CD8-positive, alpha-beta memory T cell (primary cell): ENCODE measurements at regions not wholly inside any gene's neighbourhood (a gene's known extent, or its start where the extent isn't known, plus 50 kb on each side); places are given as distances from the start of the nearest gene placed in this dataset.
"Not testable (repeated sequence)": the region's sequence is repeated elsewhere in the genome, so short reads cannot be mapped to it uniquely, and the experiment has no call there.

Source experiments
- CTCF ChIA-PET: fragments of 350-600 bp; sonication (Branson Sonifier 250); formaldehyde crosslinking; loops from one replicate; lab custom pipeline; 2021; ENCODE audit warnings: antibody characterized with exemption; lab: Charles Lee
- POLR2A ChIA-PET: fragments of 350-600 bp; sonication (Branson Sonifier 250); formaldehyde crosslinking; loops from one replicate; lab custom pipeline; 2021; ENCODE audit warnings: antibody characterized with exemption; lab: Charles Lee
- DNase-seq, 5 donors: peaks; one replicate each; pipeline versions ENCODE4 v3.0.0 to v3.0.0-alpha.2; 2020 to 2022; ENCODE audit warnings: mixed read lengths in 1 of 5
- H3K27ac ChIP-seq: one replicate; pipeline ENCODE4 v1.7.0; 2013; ENCODE audit warnings: low read depth, mild to moderate bottlenecking, low read length, moderate library complexity
- H3K27me3 ChIP-seq: 2 replicates; pipeline ENCODE4 v1.7.0; 2013; ENCODE audit warnings: low read length, mild to moderate bottlenecking; ENCODE audit not compliant: insufficient read depth, poor library complexity, severe bottlenecking
- H3K36me3 ChIP-seq: 2 replicates; pipeline ENCODE4 v1.7.0; 2013; ENCODE audit warnings: mild to moderate bottlenecking, low read length, moderate library complexity; ENCODE audit not compliant: insufficient read depth
- H3K4me1 ChIP-seq: 2 replicates; pipeline ENCODE4 v1.7.0; 2013; ENCODE audit warnings: mild to moderate bottlenecking, low read length, moderate library complexity; ENCODE audit not compliant: insufficient read depth
- H3K4me3 ChIP-seq: 2 replicates; pipeline ENCODE4 v1.7.0; 2013; ENCODE audit warnings: mild to moderate bottlenecking, low read length
- H3K9me3 ChIP-seq: 2 replicates; pipeline ENCODE4 v1.7.0; 2013; ENCODE audit warnings: mild to moderate bottlenecking, low read length
- H3K27ac Mint-ChIP-seq, 8 donors: one replicate each; pipeline ENCODE4 v1.8.0; 2020 to 2021; ENCODE audit warnings: mixed read lengths in 8 of 8, mild to moderate bottlenecking in 6 of 8, inconsistent platforms in 3 of 8, moderate library complexity in 3 of 8
- H3K27me3 Mint-ChIP-seq, 2 donors: one replicate each; pipeline ENCODE4 v1.8.0; 2020 to 2021; ENCODE audit warnings: mixed read lengths in 2 of 2, mild to moderate bottlenecking in 1 of 2, moderate library complexity in 1 of 2
- H3K36me3 Mint-ChIP-seq, 3 donors: one replicate each; pipeline ENCODE4 v1.8.0; 2020 to 2021; ENCODE audit warnings: mixed read lengths in 3 of 3, inconsistent platforms in 1 of 3, mild to moderate bottlenecking in 1 of 3
- H3K4me1 Mint-ChIP-seq, 3 donors: one replicate each; pipeline ENCODE4 v1.8.0; 2020 to 2021; ENCODE audit warnings: mixed read lengths in 3 of 3, inconsistent platforms in 1 of 3, mild to moderate bottlenecking in 1 of 3
- H3K4me3 Mint-ChIP-seq, 7 donors: one replicate each; pipeline ENCODE4 v1.8.0; 2020 to 2021; ENCODE audit warnings: mixed read lengths in 7 of 7, mild to moderate bottlenecking in 6 of 7, moderate library complexity in 4 of 7, inconsistent platforms in 2 of 7
- H3K9me3 Mint-ChIP-seq, 5 donors: one replicate each; pipeline ENCODE4 v1.8.0; 2020 to 2022; ENCODE audit warnings: mixed read lengths in 5 of 5, mild to moderate bottlenecking in 3 of 5, moderate library complexity in 2 of 5, inconsistent platforms in 1 of 5

DNA sequence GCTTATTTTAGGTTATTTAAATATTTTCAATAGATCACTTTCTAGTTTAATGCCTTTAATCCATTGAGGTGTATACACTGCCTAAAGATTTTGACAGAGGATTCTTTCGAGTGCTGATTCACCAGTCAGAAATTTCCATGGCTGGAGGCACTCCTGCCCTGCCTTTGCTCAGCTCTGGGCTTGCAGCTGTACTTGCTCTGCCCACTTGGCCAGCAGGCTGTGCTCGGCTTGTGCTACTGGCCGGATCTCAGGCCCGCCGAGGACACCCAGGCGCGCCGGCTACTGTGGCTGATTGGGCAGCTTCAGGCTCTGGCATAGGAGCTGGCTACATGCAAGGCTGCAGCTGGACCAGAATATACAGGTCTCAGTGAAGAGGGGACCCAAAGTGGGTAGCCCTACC is 675.1 kb upstream of the MMS22L start:
- H3K4me1 Mint-ChIP-seq = no peaks in the 10 kb centered on the region
- H3K36me3 Mint-ChIP-seq = no peaks in the 10 kb centered on the region
- Histone ChIP-seq H3K36me3 (no peaks in the 10 kb centered on the region), H3K4me1 (no peaks in the 10 kb centered on the region), H3K27ac (no peak overlapping the region), H3K27me3 (no peaks in the 10 kb centered on the region), H3K4me3 (no peak overlapping the region), H3K9me3 (no peaks in the 10 kb centered on the region)
- H3K27ac Mint-ChIP-seq = no peak overlapping the region
- ChIA-PET POLR2A (no interaction called here), CTCF (no interaction called here)
- DNase-seq = no peak
- H3K4me3 Mint-ChIP-seq = no peak overlapping the region
- no peaks in the 10 kb centered on the region for H3K27me3 Mint-ChIP-seq
- peaks cover 0 to 18% (median 4%) of the 10 kb centered on the region in 5 donors for H3K9me3 Mint-ChIP-seq

DNA sequence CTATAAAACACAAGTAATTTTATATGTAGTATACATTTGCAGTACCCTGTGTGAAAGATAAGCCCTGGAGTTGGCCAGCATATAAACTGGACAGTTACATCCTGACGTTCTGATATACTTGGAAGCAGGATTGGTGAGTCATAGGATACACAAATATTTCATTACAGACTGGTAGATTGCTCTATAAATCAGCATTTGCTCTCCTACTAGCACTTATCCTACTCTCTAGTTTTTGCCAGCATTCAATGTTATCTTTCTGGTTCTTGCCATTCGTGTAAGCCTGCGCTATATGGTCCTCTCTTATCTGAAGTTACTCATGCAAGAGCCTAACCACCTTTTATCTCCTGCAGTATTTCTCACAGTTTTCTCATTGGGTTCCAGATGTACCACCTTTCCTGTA is 680.2 kb upstream of the MMS22L start:
- H3K36me3 ChIP-seq = no peaks in the 10 kb centered on the region
- H3K4me3 Mint-ChIP-seq = no peak overlapping the region
- peaks cover 0 to 1% of the 10 kb centered on the region in 2 donors for H3K27me3 Mint-ChIP-seq
- no peaks in the 10 kb centered on the region for H3K9me3 ChIP-seq
- peaks cover 0 to 3% (median 0%) of the 10 kb centered on the region in 5 donors for H3K9me3 Mint-ChIP-seq
- H3K27me3 ChIP-seq = no peaks in the 10 kb centered on the region
- CTCF ChIA-PET = no interaction called here
- H3K4me3 ChIP-seq = no peak overlapping the region
- no peak overlapping the region for H3K27ac ChIP-seq
- H3K27ac Mint-ChIP-seq = no peak overlapping the region
- no peaks in the 10 kb centered on the region for H3K4me1 ChIP-seq
- H3K4me1 Mint-ChIP-seq = no peaks in the 10 kb centered on the region
- H3K36me3 Mint-ChIP-seq = no peaks in the 10 kb centered on the region
- POLR2A ChIA-PET = no interaction called here
- DNase-seq = no peak

DNA sequence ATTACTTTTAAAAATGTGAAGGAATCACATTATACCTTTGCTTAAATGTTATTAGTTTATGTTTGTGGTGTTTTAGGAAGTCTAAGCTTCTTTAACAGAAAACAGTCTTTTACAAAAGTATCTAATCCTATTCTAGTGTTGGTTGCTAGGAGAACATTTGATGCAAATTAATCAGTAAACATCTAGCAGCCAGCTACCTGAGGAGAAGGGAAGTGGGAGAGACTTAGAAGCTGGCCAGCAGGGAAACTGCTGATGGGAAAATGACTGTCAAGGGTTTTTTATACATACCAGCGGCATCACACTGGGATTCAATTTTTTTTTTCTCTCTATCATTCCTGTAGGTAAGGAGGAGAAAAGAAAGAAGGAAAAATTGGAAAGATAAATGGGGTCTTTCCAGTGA is 686.0 kb upstream of the MMS22L start:
- Histone ChIP-seq H3K27ac (no peak overlapping the region), H3K36me3 (no peaks in the 10 kb centered on the region), H3K4me3 (no peak overlapping the region), H3K9me3 (no peaks in the 10 kb centered on the region), H3K4me1 (no peaks in the 10 kb centered on the region), H3K27me3 (no peaks in the 10 kb centered on the region)
- Mint-ChIP-seq H3K4me1 (no peaks in the 10 kb centered on the region), H3K36me3 (no peaks in the 10 kb centered on the region), H3K9me3 (peaks cover 0 to 8% (median 0%) of the 10 kb centered on the region in 5 donors), H3K4me3 (no peak overlapping the region), H3K27me3 (peaks cover 0 to 1% of the 10 kb centered on the region in 2 donors), H3K27ac (no peak overlapping the region)
- CTCF ChIA-PET = interaction anchor here (0.7 kb wide), 1 partner anchor 19 kb away, joined by 3 read pairs; no protein-coding TSS in a partner anchor
- DNase-seq = no peak
- POLR2A ChIA-PET = no interaction called here

DNA sequence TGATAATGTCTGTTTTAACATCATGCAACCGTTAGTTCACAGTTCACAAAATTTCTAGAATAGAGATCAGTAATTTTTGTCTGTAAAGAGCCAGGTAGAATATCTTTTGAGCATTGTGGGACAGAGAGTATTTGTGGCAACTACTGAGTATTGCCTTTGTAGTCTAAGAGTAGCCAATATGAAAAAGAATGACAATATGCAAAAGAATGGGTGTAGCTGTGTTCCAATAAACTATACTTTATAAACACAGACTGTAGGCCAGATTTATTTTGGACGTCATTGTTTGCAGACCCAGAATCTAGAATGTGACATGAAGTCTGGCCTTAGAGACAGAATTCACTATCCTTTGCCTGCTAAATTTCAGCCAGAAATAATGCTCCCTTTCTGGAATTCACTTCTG is 694.1 kb upstream of the MMS22L start:
- Histone ChIP-seq H3K27me3 (no peaks in the 10 kb centered on the region), H3K4me3 (no peak overlapping the region), H3K9me3 (no peaks in the 10 kb centered on the region), H3K27ac (no peak overlapping the region), H3K36me3 (no peaks in the 10 kb centered on the region), H3K4me1 (no peaks in the 10 kb centered on the region)
- POLR2A ChIA-PET = no interaction called here
- Mint-ChIP-seq H3K36me3 (no peaks in the 10 kb centered on the region), H3K4me3 (no peak overlapping the region), H3K9me3 (peaks cover 0 to 5% (median 5%) of the 10 kb centered on the region in 5 donors), H3K27ac (no peak overlapping the region), H3K27me3 (peaks cover 0 to 2% of the 10 kb centered on the region in 2 donors), H3K4me1 (no peaks in the 10 kb centered on the region)
- CTCF ChIA-PET = no interaction called here
- no peak for DNase-seq

DNA sequence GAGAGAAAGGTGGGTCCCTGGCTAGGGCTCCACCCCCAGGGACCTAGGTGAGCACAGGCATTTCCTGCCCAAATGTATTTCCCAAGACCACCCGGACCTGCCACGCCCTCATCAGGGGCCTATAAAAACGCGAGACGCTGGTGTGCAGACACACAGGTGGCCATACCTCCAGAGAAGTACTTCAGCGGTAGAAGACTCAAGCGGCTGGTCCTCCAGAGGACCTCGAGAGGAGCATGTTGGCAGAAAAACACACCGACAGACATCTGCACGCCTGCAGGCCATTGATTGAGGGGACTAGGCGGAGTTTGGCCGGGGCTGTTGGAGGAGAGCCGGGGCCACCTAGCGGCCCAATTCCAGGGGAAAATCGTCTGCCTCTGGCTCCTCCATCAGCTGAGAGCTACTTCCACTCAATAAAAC is 695.8 kb upstream of the MMS22L start:
- ChIA-PET CTCF (no interaction called here), POLR2A (no interaction called here)
- Histone ChIP-seq H3K4me3 (no peak overlapping the region), H3K27ac (no peak overlapping the region), H3K4me1 (no peaks in the 10 kb centered on the region), H3K36me3 (no peaks in the 10 kb centered on the region), H3K9me3 (no peaks in the 10 kb centered on the region), H3K27me3 (no peaks in the 10 kb centered on the region)
- Mint-ChIP-seq H3K27me3 (peaks cover 0 to 2% of the 10 kb centered on the region in 2 donors), H3K36me3 (no peaks in the 10 kb centered on the region), H3K4me1 (no peaks in the 10 kb centered on the region), H3K27ac (no peak overlapping the region), H3K4me3 (no peak overlapping the region), H3K9me3 (peaks cover 0 to 10% (median 5%) of the 10 kb centered on the region in 5 donors)
- DNase-seq = no peak

DNA sequence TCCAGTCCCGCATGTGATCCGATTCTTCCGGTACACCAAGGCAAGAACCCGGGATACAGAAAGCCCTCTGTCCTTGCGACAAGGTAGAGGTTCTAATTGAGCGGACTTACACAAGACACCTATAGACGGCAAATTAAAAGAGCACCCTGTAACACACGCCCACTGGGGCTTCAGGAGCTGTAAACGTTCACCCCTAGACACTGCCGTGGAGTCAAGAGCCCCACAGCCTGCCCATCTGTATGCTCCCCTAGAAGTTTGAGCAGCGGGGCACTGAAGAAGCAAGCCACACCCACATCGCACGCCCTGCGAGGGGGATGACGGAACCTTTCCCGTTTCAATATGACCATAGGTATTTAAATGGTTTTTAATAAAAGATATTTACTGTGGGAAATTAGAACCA is 696.3 kb upstream of the MMS22L start:
- H3K27me3 ChIP-seq, POLR2A ChIA-PET: not testable (repeated sequence)

DNA sequence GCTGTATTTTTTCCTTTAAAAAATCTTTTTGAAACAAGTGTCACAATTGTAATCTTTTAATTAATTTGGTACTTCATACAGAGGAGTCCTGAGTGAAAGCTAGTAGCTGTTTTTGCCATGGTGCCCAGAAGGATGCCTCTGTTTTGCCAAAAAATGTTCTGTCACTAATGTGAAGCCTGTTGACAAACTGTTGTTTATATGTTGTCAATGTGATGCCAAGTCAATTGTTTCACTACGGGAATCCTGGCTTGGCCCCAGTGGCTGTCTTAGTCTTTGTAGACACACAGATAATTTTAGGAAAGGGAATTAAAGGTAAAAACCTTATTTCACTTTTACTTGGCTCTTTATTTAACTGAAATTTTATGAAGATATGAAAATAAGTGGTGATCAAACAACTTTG is 706.4 kb upstream of the MMS22L start:
- ChIA-PET CTCF (no interaction called here), POLR2A (no interaction called here)
- Mint-ChIP-seq H3K27me3 (no peaks in the 10 kb centered on the region), H3K9me3 (peaks cover 0 to 25% (median 3%) of the 10 kb centered on the region in 5 donors), H3K4me1 (no peaks in the 10 kb centered on the region), H3K4me3 (no peak overlapping the region), H3K36me3 (no peaks in the 10 kb centered on the region), H3K27ac (no peak overlapping the region)
- Histone ChIP-seq H3K36me3 (no peaks in the 10 kb centered on the region), H3K4me1 (no peaks in the 10 kb centered on the region), H3K27me3 (no peaks in the 10 kb centered on the region), H3K27ac (no peak overlapping the region), H3K4me3 (no peak overlapping the region), H3K9me3 (no peaks in the 10 kb centered on the region)
- DNase-seq = no peak

More for the DNA sequence above, 696.3 kb upstream of the MMS22L start:
- H3K36me3 Mint-ChIP-seq, CTCF ChIA-PET, H3K27ac ChIP-seq, H3K4me1 ChIP-seq, H3K27me3 Mint-ChIP-seq, H3K27ac Mint-ChIP-seq, H3K36me3 ChIP-seq, H3K4me3 ChIP-seq, H3K4me1 Mint-ChIP-seq, H3K4me3 Mint-ChIP-seq, DNase-seq, H3K9me3 ChIP-seq: not testable (repeated sequence)
- H3K9me3 Mint-ChIP-seq = peaks cover 0 to 11% (median 5%) of the 10 kb centered on the region in 5 donors

DNA sequence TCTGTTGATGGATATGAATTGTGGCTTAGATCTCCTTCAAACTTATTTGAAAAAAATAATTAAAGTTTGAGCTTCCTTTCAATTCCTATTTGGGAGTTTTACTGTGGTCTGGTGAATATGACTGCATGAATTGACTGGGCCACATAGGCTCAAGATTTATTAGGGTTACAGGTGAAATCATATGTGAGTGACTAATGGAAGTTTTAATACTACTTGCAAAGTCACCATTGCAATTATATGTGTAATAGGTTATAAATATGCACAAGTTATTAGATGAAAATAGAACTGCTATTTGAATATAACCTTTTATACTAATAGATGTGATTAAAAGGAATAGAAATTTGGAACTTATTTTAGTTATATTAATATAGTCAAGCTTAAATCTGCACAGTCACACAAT is 712.1 kb upstream of the MMS22L start:
- H3K4me1 Mint-ChIP-seq = no peaks in the 10 kb centered on the region
- Histone ChIP-seq H3K4me3 (no peak overlapping the region), H3K36me3 (no peaks in the 10 kb centered on the region), H3K27me3 (no peaks in the 10 kb centered on the region), H3K9me3 (no peaks in the 10 kb centered on the region), H3K4me1 (no peaks in the 10 kb centered on the region), H3K27ac (no peak overlapping the region)
- no peaks in the 10 kb centered on the region for H3K36me3 Mint-ChIP-seq
- peaks cover 0 to 12% (median 0%) of the 10 kb centered on the region in 5 donors for H3K9me3 Mint-ChIP-seq
- H3K4me3 Mint-ChIP-seq = no peak overlapping the region
- H3K27me3 Mint-ChIP-seq = no peaks in the 10 kb centered on the region
- DNase-seq = no peak
- no peak overlapping the region for H3K27ac Mint-ChIP-seq
- POLR2A ChIA-PET = no interaction called here
- CTCF ChIA-PET = no interaction called here

DNA sequence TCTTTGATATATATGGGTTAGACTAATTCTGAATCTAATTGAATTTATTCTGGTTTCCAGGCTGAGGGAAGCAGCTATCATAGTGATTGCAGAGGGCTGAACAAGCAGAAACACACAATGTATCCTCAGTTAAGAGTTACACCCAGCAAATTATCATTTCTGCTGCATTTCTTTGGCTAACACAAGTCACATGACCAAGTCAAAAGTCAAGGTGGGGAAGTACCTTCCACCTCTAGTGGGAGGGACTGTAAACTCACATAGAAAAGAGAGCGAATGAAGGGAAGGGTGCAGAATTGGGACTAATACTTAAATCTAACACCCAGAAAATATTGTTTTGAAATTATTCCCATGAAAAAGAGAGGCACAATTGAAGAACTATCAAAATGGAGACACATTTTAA is 719.7 kb upstream of the MMS22L start:
- Histone ChIP-seq H3K27ac (no peak overlapping the region), H3K9me3 (no peaks in the 10 kb centered on the region), H3K4me3 (no peak overlapping the region), H3K36me3 (no peaks in the 10 kb centered on the region), H3K4me1 (no peaks in the 10 kb centered on the region), H3K27me3 (no peaks in the 10 kb centered on the region)
- H3K27me3 Mint-ChIP-seq = no peaks in the 10 kb centered on the region
- POLR2A ChIA-PET = no interaction called here
- no peaks in the 10 kb centered on the region for H3K36me3 Mint-ChIP-seq
- H3K4me3 Mint-ChIP-seq = no peak overlapping the region
- no peaks in the 10 kb centered on the region for H3K4me1 Mint-ChIP-seq
- H3K9me3 Mint-ChIP-seq = peaks cover 0 to 21% (median 0%) of the 10 kb centered on the region in 5 donors
- H3K27ac Mint-ChIP-seq = no peak overlapping the region
- no peak for DNase-seq
- CTCF ChIA-PET = no interaction called here
